WTC11 (cell line): ENCODE measurements at regions not wholly inside any gene's neighbourhood (a gene's known extent, or its start where the extent isn't known, plus 50 kb on each side); places are given as distances from the start of the nearest gene placed in this dataset.

Experiments used
- ATAC-seq: fragments of 200-7000 bp; cut with Tn5 transposase; 2 replicates; pipeline ENCODE4 v1.10.0; 2021; ENCODE audit warnings: mild to moderate bottlenecking, moderate library complexity
- CTCF ChIA-PET: fragments of 300-600 bp; sonication (Branson Sonifier 250); formaldehyde crosslinking; loops from one replicate; lab custom pipeline; 2021; ENCODE audit warnings: antibody characterized with exemption; lab: Charles Lee
- POLR2A ChIA-PET: fragments of 350-600 bp; sonication (Branson Sonifier 250); formaldehyde crosslinking; loops from one replicate; lab custom pipeline; 2021; ENCODE audit warnings: antibody characterized with exemption; lab: Charles Lee
- DNase-seq: peaks from one replicate; pipeline ENCODE4 v3.0.0; 2021; ENCODE audit warnings: low spot score
- H3K27ac Mint-ChIP-seq: 2 replicates; pipeline ENCODE4 v1.8.0; 2021; ENCODE audit warnings: mixed read lengths
- H3K27me3 Mint-ChIP-seq: 2 replicates; pipeline ENCODE4 v1.8.0; 2021; ENCODE audit warnings: low read depth, mild to moderate bottlenecking, moderate library complexity, mixed read lengths
- H3K36me3 Mint-ChIP-seq: 2 replicates; pipeline ENCODE4 v1.8.0; 2021; ENCODE audit warnings: mixed read lengths
- H3K4me1 Mint-ChIP-seq: 2 replicates; pipeline ENCODE4 v1.8.0; 2022; ENCODE audit warnings: mixed read lengths
- H3K4me3 Mint-ChIP-seq: 2 replicates; pipeline ENCODE4 v1.8.0; 2021; ENCODE audit warnings: mild to moderate bottlenecking, moderate library complexity, mixed read lengths
- H3K9me3 Mint-ChIP-seq: 2 replicates; pipeline ENCODE4 v1.8.0; 2021; ENCODE audit warnings: mixed read lengths
- CREB1 ChIP-seq: sonication (generic); formaldehyde crosslinking; IDR thresholded peaks from 2 replicates; pipeline ENCODE4 v1.8.0; 2023; ENCODE audit warnings: mild to moderate bottlenecking, missing genetic modification reagents
- ESRRA ChIP-seq: sonication (generic); formaldehyde crosslinking; IDR thresholded peaks from 2 replicates; pipeline ENCODE4 v1.8.1; 2022; ENCODE audit warnings: mild to moderate bottlenecking, missing genetic modification reagents, borderline replicate concordance
- GABPB1 ChIP-seq: sonication (generic); formaldehyde crosslinking; IDR thresholded peaks from 2 replicates; pipeline ENCODE4 v1.8.1; 2023; ENCODE audit warnings: mild to moderate bottlenecking, missing genetic modification reagents
- HMGXB4 ChIP-seq: sonication (generic); formaldehyde crosslinking; IDR thresholded peaks from 2 replicates; pipeline ENCODE4 v1.8.1; 2023; ENCODE audit warnings: mild to moderate bottlenecking, moderate library complexity, missing genetic modification reagents
- JAZF1 ChIP-seq: fragments of 250-450 bp; sonication (Bioruptor Pico); IDR thresholded peaks from 2 replicates; pipeline ENCODE4 v1.9.0; 2021; ENCODE audit warnings: moderate library complexity, mild to moderate bottlenecking, inconsistent platforms
- NR1H2 ChIP-seq: sonication (generic); formaldehyde crosslinking; IDR thresholded peaks from 2 replicates; pipeline ENCODE4 v1.9.0; 2021; ENCODE audit warnings: mild to moderate bottlenecking, moderate library complexity, missing genetic modification reagents
- PRDM15 ChIP-seq: sonication (generic); formaldehyde crosslinking; IDR thresholded peaks from 2 replicates; pipeline ENCODE4 v1.8.0; 2022; ENCODE audit warnings: missing genetic modification reagents
- PRRX2 ChIP-seq: fragments of 250-450 bp; sonication (Bioruptor Pico); IDR thresholded peaks from 2 replicates; pipeline ENCODE4 v1.8.0; 2021; ENCODE audit warnings: mild to moderate bottlenecking
- RORB ChIP-seq: fragments of 250-450 bp; sonication (Bioruptor Pico); IDR thresholded peaks from 2 replicates; pipeline ENCODE4 v1.9.0; 2021; ENCODE audit warnings: mild to moderate bottlenecking
- ZNF138 ChIP-seq: sonication (generic); formaldehyde crosslinking; conservative IDR thresholded peaks from 2 replicates; pipeline ENCODE4 v1.8.1; 2022; ENCODE audit warnings: mild to moderate bottlenecking, moderate library complexity, missing genetic modification reagents
- ZNF281 ChIP-seq: sonication (generic); formaldehyde crosslinking; IDR thresholded peaks from 2 replicates; pipeline ENCODE4 v1.8.0; 2023; ENCODE audit warnings: mild to moderate bottlenecking, missing genetic modification reagents
- ZNF317 ChIP-seq: sonication (generic); formaldehyde crosslinking; IDR thresholded peaks from 2 replicates; pipeline ENCODE4 v1.8.1; 2023; ENCODE audit warnings: low read depth, mild to moderate bottlenecking, moderate library complexity, missing genetic modification reagents, borderline replicate concordance
- TF ChIP-seq, protein P1 (sequence below): sonication (generic); formaldehyde crosslinking; IDR thresholded peaks from 2 replicates; pipeline ENCODE4 v1.8.0; 2022; ENCODE audit warnings: mild to moderate bottlenecking, missing genetic modification reagents
- TF ChIP-seq, protein P2 (sequence below): fragments of 200-600 bp; IDR thresholded peaks from 2 replicates; pipeline ENCODE4 v1.8.0; 2022; ENCODE audit warnings: antibody characterized with exemption

DNA sequence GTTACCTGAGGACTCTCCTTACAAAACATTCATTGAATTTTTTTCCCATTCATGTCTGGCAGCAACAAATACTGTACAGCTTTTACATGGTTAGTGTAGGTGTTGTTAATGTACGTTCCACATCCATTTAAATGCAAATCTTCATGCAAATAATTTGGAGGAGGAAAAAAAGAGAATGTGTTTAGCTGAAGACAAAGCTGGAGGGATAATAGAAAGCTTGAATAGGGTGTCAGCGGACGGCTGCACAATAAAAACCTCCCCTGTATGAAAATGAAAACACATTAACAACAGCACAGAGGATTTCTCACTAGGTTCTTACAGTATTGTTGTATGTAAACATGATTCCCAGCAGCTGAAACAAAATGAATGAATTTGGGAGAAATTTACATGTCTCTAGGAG lies 231.5 kb downstream of the ZNF608 start (continued):
- no peak for TF ChIP-seq ZNF281 (CRISPR knock-in tag)
- TF ChIP-seq, all 79 proteins: peak for 0

DNA sequence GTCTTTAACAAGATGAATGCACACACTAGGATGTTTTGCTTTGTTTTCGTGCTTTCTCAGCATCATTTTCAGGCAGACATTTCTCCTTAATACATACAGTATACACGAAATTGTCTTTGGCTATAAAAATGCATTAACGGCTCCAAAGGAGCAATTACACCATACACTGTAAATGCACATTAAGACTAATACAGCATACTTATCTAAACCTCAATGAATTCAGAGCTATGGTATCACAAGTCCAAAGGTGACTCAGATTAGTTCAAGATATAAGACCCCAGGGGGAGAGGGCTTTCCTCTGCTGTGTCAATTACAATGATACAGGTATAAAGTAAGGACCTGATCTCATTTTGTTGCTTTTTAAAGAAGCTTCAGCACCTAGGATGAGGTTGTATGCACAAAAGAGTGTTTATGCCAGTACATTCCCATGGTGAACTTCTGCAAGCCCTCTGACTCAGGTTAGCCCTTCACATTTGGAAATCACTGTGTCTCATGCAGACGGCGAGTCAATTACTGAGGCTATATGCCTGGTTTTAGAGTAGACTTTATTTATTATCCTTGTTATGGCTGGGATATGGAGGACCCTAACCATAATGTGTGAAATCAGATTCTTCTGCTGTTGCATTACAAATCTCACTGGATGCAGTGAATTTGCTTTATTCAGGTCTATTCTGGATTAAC lies 233.3 kb downstream of the ZNF608 start:
- H3K27ac Mint-ChIP-seq, result no peak overlapping the region
- no peak for DNase-seq
- CTCF ChIA-PET, result no interaction called here
- peaks cover 11% of the 10 kb centered on the region for H3K4me1 Mint-ChIP-seq
- peaks cover 9% of the 10 kb centered on the region for H3K9me3 Mint-ChIP-seq
- no peaks in the 10 kb centered on the region for H3K27me3 Mint-ChIP-seq
- no peaks in the 10 kb centered on the region for H3K36me3 Mint-ChIP-seq
- ATAC-seq, result no peak
- TF ChIP-seq ZNF138 (CRISPR knock-in tag) (no peak), ZNF281 (CRISPR knock-in tag) (no peak), PRRX2 (CRISPR knock-in tag) (no peak), JAZF1 (CRISPR knock-in tag) (no peak), GABPB1 (CRISPR knock-in tag) (no peak), NR1H2 (CRISPR knock-in tag) (no peak), ZNF317 (CRISPR knock-in tag) (no peak), PRDM15 (no peak), RORB (CRISPR knock-in tag) (no peak), ESRRA (CRISPR knock-in tag) (no peak), HMGXB4 (CRISPR knock-in tag) (no peak), CREB1 (CRISPR knock-in tag) (no peak)
- TF ChIP-seq, protein P1, sequence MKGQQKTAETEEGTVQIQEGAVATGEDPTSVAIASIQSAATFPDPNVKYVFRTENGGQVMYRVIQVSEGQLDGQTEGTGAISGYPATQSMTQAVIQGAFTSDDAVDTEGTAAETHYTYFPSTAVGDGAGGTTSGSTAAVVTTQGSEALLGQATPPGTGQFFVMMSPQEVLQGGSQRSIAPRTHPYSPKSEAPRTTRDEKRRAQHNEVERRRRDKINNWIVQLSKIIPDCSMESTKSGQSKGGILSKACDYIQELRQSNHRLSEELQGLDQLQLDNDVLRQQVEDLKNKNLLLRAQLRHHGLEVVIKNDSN, result no peak
- TF ChIP-seq, protein P2, sequence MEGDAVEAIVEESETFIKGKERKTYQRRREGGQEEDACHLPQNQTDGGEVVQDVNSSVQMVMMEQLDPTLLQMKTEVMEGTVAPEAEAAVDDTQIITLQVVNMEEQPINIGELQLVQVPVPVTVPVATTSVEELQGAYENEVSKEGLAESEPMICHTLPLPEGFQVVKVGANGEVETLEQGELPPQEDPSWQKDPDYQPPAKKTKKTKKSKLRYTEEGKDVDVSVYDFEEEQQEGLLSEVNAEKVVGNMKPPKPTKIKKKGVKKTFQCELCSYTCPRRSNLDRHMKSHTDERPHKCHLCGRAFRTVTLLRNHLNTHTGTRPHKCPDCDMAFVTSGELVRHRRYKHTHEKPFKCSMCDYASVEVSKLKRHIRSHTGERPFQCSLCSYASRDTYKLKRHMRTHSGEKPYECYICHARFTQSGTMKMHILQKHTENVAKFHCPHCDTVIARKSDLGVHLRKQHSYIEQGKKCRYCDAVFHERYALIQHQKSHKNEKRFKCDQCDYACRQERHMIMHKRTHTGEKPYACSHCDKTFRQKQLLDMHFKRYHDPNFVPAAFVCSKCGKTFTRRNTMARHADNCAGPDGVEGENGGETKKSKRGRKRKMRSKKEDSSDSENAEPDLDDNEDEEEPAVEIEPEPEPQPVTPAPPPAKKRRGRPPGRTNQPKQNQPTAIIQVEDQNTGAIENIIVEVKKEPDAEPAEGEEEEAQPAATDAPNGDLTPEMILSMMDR, result no peak
- H3K4me3 Mint-ChIP-seq, result no peak overlapping the region
- POLR2A ChIA-PET, result no interaction called here
